ENCODE measurements at regions not wholly inside any gene's neighbourhood (a gene's known extent, or its start where the extent isn't known, plus 50 kb on each side); places are given as distances from the start of the nearest gene placed in this dataset.

DNA sequence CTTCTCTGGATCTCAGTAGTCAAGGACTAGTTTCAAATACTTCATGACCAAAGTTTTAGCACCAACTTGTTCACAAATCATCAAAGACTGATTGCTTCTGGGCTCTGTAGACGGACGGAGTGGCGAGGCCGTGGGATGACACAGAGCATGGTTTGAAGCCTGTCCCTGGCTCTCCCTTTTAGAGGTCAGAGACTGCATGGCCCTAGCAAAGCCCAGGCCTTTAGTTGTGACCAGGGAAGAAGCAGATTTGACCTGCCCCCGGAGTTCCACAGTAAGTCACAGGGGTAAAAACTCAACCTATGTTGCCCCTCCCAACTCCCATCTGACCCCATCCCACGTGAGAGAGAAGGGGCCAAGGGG is 90.4 kb downstream of the SYNE3 start:
- TF ChIP-seq, protein P1, sequence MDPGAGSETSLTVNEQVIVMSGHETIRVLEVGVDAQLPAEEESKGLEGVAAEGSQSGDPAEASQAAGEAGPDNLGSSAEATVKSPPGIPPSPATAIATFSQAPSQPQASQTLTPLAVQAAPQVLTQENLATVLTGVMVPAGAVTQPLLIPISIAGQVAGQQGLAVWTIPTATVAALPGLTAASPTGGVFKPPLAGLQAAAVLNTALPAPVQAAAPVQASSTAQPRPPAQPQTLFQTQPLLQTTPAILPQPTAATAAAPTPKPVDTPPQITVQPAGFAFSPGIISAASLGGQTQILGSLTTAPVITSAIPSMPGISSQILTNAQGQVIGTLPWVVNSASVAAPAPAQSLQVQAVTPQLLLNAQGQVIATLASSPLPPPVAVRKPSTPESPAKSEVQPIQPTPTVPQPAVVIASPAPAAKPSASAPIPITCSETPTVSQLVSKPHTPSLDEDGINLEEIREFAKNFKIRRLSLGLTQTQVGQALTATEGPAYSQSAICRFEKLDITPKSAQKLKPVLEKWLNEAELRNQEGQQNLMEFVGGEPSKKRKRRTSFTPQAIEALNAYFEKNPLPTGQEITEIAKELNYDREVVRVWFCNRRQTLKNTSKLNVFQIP (CRISPR knock-in tag; IDR thresholded peaks at IDR 0.05; ENCODE audit: borderline replicate concordance, low read depth), result no peak
- TF ChIP-seq OSR1 (CRISPR knock-in tag; IDR thresholded peaks at IDR 0.05) (no peak), ZNF70 (CRISPR knock-in tag; IDR thresholded peaks at IDR 0.05) (no peak), TOX (CRISPR knock-in tag; IDR thresholded peaks at IDR 0.05; ENCODE audit: borderline replicate concordance) (no peak), GLIS3 (CRISPR knock-in tag; IDR thresholded peaks at IDR 0.05) (no peak), ZC3H10 (CRISPR knock-in tag; IDR thresholded peaks at IDR 0.05) (no peak), ZFP30 (CRISPR knock-in tag; IDR thresholded peaks at IDR 0.05) (no peak), ZNF565 (CRISPR knock-in tag; conservative IDR thresholded peaks at IDR 0.05; ENCODE audit: low read depth) (no peak), CSDC2 (CRISPR knock-in tag; IDR thresholded peaks at IDR 0.05) (no peak), ARNTL (CRISPR knock-in tag; IDR thresholded peaks at IDR 0.05; ENCODE audit: borderline replicate concordance, low read depth) (no peak)
- TF ChIP-seq, protein P2, sequence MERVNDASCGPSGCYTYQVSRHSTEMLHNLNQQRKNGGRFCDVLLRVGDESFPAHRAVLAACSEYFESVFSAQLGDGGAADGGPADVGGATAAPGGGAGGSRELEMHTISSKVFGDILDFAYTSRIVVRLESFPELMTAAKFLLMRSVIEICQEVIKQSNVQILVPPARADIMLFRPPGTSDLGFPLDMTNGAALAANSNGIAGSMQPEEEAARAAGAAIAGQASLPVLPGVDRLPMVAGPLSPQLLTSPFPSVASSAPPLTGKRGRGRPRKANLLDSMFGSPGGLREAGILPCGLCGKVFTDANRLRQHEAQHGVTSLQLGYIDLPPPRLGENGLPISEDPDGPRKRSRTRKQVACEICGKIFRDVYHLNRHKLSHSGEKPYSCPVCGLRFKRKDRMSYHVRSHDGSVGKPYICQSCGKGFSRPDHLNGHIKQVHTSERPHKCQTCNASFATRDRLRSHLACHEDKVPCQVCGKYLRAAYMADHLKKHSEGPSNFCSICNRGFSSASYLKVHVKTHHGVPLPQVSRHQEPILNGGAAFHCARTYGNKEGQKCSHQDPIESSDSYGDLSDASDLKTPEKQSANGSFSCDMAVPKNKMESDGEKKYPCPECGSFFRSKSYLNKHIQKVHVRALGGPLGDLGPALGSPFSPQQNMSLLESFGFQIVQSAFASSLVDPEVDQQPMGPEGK (CRISPR knock-in tag; IDR thresholded peaks at IDR 0.05; ENCODE audit: borderline replicate concordance), result no peak
